ENCODE measurements at regions not wholly inside any gene's neighbourhood (a gene's known extent, or its start where the extent isn't known, plus 50 kb on each side); places are given as distances from the start of the nearest gene placed in this dataset.

GRCh38 chr2:155600914-155601760 lies 731.4 kb downstream of the NR4A2 start:
- TF ChIP-seq CTCF (IDR thresholded peaks at IDR 0.05), result no peak
- no peak for TF ChIP-seq CBX8 (IDR thresholded peaks at IDR 0.05)
- no peak for TF ChIP-seq RAD21 (conservative IDR thresholded peaks at IDR 0.05 in 1 of 2, IDR thresholded peaks at IDR 0.05 in 1 of 2)
- TF ChIP-seq RFX5 (IDR thresholded peaks at IDR 0.05), result no peak
- no peak for TF ChIP-seq REST (IDR thresholded peaks at IDR 0.05)
- no peak for TF ChIP-seq MYC (IDR thresholded peaks at IDR 0.05; ENCODE audit: borderline replicate concordance, low read length)
- TF ChIP-seq KDM1A (IDR thresholded peaks at IDR 0.05; ENCODE audit: low read depth), result no peak
- no peak for TF ChIP-seq JUN (IDR thresholded peaks at IDR 0.05)

All from A549 (cell line).